ENCODE measurements at regions not wholly inside any gene's neighbourhood (a gene's known extent, or its start where the extent isn't known, plus 50 kb on each side); places are given as distances from the start of the nearest gene placed in this dataset.

GRCh38 chr12:4089121-4089606 lies 184.4 kb upstream of the CCND2 start:
- WGBS (ENCODE audit: missing lambda C conversion rate): 50% methylated on average over 5 of the region's 5 CpGs
- H3K4me3 ChIP-seq: no peak overlapping the region
- TF ChIP-seq NFE2L2 (conservative IDR thresholded peaks at IDR 0.05; ENCODE audit: low read length): no peak
- TF ChIP-seq, protein P1, sequence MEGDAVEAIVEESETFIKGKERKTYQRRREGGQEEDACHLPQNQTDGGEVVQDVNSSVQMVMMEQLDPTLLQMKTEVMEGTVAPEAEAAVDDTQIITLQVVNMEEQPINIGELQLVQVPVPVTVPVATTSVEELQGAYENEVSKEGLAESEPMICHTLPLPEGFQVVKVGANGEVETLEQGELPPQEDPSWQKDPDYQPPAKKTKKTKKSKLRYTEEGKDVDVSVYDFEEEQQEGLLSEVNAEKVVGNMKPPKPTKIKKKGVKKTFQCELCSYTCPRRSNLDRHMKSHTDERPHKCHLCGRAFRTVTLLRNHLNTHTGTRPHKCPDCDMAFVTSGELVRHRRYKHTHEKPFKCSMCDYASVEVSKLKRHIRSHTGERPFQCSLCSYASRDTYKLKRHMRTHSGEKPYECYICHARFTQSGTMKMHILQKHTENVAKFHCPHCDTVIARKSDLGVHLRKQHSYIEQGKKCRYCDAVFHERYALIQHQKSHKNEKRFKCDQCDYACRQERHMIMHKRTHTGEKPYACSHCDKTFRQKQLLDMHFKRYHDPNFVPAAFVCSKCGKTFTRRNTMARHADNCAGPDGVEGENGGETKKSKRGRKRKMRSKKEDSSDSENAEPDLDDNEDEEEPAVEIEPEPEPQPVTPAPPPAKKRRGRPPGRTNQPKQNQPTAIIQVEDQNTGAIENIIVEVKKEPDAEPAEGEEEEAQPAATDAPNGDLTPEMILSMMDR (IDR thresholded peaks at IDR 0.05): no peak
- TF ChIP-seq EHMT2 (IDR thresholded peaks at IDR 0.05; ENCODE audit: low read depth): no peak
- no peak for TF ChIP-seq CHD2 (IDR thresholded peaks at IDR 0.05; ENCODE audit: low read length, partially characterized antibody)
- TF ChIP-seq TFCP2L1 (CRISPR knock-in tag; IDR thresholded peaks at IDR 0.05): no peak
- TF ChIP-seq MAZ (IDR thresholded peaks at IDR 0.05; ENCODE audit: borderline replicate concordance, low read depth, low read length): no peak
- TF ChIP-seq HOXB13 (CRISPR knock-in tag; IDR thresholded peaks at IDR 0.05; ENCODE audit: low read depth): no peak
- no peak for TF ChIP-seq EP300 (IDR thresholded peaks at IDR 0.05)
- TF ChIP-seq MAFK (IDR thresholded peaks at IDR 0.05; ENCODE audit: partially characterized antibody): no peak
- no peak for TF ChIP-seq HDAC2 (IDR thresholded peaks at IDR 0.05)
- TF ChIP-seq, protein P2, sequence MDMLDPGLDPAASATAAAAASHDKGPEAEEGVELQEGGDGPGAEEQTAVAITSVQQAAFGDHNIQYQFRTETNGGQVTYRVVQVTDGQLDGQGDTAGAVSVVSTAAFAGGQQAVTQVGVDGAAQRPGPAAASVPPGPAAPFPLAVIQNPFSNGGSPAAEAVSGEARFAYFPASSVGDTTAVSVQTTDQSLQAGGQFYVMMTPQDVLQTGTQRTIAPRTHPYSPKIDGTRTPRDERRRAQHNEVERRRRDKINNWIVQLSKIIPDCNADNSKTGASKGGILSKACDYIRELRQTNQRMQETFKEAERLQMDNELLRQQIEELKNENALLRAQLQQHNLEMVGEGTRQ (IDR thresholded peaks at IDR 0.05): no peak

GRCh38 chr12:4088451-4088850 lies 185.1 kb upstream of the CCND2 start:
- no peak overlapping the region for H3K4me2 ChIP-seq
- H3K27ac ChIP-seq: no peak overlapping the region
- POLR2A ChIA-PET: no interaction called here
- ATAC-seq: no peak
- WGBS (ENCODE audit: missing lambda C conversion rate): 69% methylated on average over 9 of the region's 9 CpGs
- TF ChIP-seq SMC3 (IDR thresholded peaks at IDR 0.05): no peak
- no peak for FAIRE-seq
- no peaks in the 10 kb centered on the region for H3K9me3 ChIP-seq
- H3K4me3 ChIP-seq: no peak overlapping the region
- CTCF ChIA-PET: no interaction called here
- no peak for DNase-seq (ENCODE audit: low read depth in 1 of 2, low spot score in 1 of 2)
- no peaks in the 10 kb centered on the region for H3K4me1 ChIP-seq

More at GRCh38 chr12:4089121-4089606, 184.4 kb upstream of the CCND2 start:
- no peaks in the 10 kb centered on the region for H3K9me3 ChIP-seq
- FAIRE-seq (no peak), DNase-seq (ENCODE audit: low read depth in 1 of 2, low spot score in 1 of 2) (no peak), ATAC-seq (no peak)
- H3K4me2 ChIP-seq: no peak overlapping the region
- no peak overlapping the region for H3K27ac ChIP-seq
- CTCF ChIA-PET: interaction anchor here (1.1 kb wide), 1 partner anchor 22 kb away, joined by 3 read pairs; no protein-coding TSS in a partner anchor
- H3K4me1 ChIP-seq: no peaks in the 10 kb centered on the region
- POLR2A ChIA-PET: no interaction called here

GRCh38 chr12:4086481-4086880 lies 187.1 kb upstream of the CCND2 start:
- Histone ChIP-seq H3K4me1 (no peaks in the 10 kb centered on the region), H3K4me3 (no peak overlapping the region), H3K9me3 (no peaks in the 10 kb centered on the region), H3K27ac (no peak overlapping the region), H3K4me2 (no peak overlapping the region)
- WGBS (ENCODE audit: missing lambda C conversion rate): 0% methylated on average over 1 of the region's 1 CpG
- ATAC-seq (no peak), DNase-seq (ENCODE audit: low read depth in 1 of 2, low spot score in 1 of 2) (no peak), FAIRE-seq (no peak)
- ChIA-PET POLR2A (no interaction called here), CTCF (no interaction called here)
- no peak for TF ChIP-seq MAX (IDR thresholded peaks at IDR 0.05)
- no peak for TF ChIP-seq ZC3H11A (IDR thresholded peaks at IDR 0.05)
- TF ChIP-seq HOXB13 (CRISPR knock-in tag; IDR thresholded peaks at IDR 0.05; ENCODE audit: low read depth): no peak
- TF ChIP-seq BHLHE40 (IDR thresholded peaks at IDR 0.05; ENCODE audit: low read depth, low read length): no peak
- TF ChIP-seq, protein P3, sequence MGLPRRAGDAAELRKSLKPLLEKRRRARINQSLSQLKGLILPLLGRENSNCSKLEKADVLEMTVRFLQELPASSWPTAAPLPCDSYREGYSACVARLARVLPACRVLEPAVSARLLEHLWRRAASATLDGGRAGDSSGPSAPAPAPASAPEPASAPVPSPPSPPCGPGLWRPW (IDR thresholded peaks at IDR 0.05): no peak
- no peak for TF ChIP-seq RARB (CRISPR knock-in tag; IDR thresholded peaks at IDR 0.05)
- no peak for TF ChIP-seq SREBF2 (IDR thresholded peaks at IDR 0.05)
- TF ChIP-seq JUN (IDR thresholded peaks at IDR 0.05): no peak
- TF ChIP-seq GATA3 (IDR thresholded peaks at IDR 0.05; ENCODE audit: borderline replicate concordance): no peak
- no peak for TF ChIP-seq NR3C1 (IDR thresholded peaks at IDR 0.05)
- TF ChIP-seq POLR2AphosphoS2 (conservative IDR thresholded peaks at IDR 0.05; ENCODE audit: low read length): no peak
- TF ChIP-seq, protein P4, sequence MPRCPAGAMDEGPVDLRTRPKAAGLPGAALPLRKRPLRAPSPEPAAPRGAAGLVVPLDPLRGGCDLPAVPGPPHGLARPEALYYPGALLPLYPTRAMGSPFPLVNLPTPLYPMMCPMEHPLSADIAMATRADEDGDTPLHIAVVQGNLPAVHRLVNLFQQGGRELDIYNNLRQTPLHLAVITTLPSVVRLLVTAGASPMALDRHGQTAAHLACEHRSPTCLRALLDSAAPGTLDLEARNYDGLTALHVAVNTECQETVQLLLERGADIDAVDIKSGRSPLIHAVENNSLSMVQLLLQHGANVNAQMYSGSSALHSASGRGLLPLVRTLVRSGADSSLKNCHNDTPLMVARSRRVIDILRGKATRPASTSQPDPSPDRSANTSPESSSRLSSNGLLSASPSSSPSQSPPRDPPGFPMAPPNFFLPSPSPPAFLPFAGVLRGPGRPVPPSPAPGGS (IDR thresholded peaks at IDR 0.05): no peak
- TF ChIP-seq ZNF302 (CRISPR knock-in tag; IDR thresholded peaks at IDR 0.05): no peak
- TF ChIP-seq, protein P2 (IDR thresholded peaks at IDR 0.05): no peak
- TF ChIP-seq, protein P1 (IDR thresholded peaks at IDR 0.05): no peak
- no peak for TF ChIP-seq MAZ (IDR thresholded peaks at IDR 0.05; ENCODE audit: borderline replicate concordance, low read depth, low read length)
